ENCODE measurements at regions not wholly inside any gene's neighbourhood (a gene's known extent, or its start where the extent isn't known, plus 50 kb on each side); places are given as distances from the start of the nearest gene placed in this dataset.

GRCh38 chr11:98059488-98059887, 961.3 kb upstream of the CNTN5 start:
- no peak for TF ChIP-seq POLR2A (IDR thresholded peaks at IDR 0.05; ENCODE audit: low read depth, low read length)
- no peak for TF ChIP-seq CTCF (IDR thresholded peaks at IDR 0.05; ENCODE audit: extremely low read depth in 1 of 2, insufficient read depth in 1 of 2, low read depth in 1 of 2, low read length in 2 of 2)
- TF ChIP-seq JUN (IDR thresholded peaks at IDR 0.05; ENCODE audit: borderline replicate concordance, insufficient read depth, insufficient read length, low read depth): no peak
- no peak for TF ChIP-seq POLR2AphosphoS5 (IDR thresholded peaks at IDR 0.05; ENCODE audit: insufficient read depth, low read depth, low read length)
- TF ChIP-seq MYC (IDR thresholded peaks at IDR 0.05; ENCODE audit: low read depth, low read length): no peak
- no peak for TF ChIP-seq EZH2 (IDR thresholded peaks at IDR 0.05; ENCODE audit: borderline replicate concordance, low read depth, low read length, severe bottlenecking)

All from endothelial cell of umbilical vein (primary cell).